ENCODE measurements at regions not wholly inside any gene's neighbourhood (a gene's known extent, or its start where the extent isn't known, plus 50 kb on each side); places are given as distances from the start of the nearest gene placed in this dataset.

GRCh38 chr10:110403593-110403992 is 94.1 kb upstream of the DUSP5 start:
- no peaks in the 10 kb centered on the region for H3K9me3 ChIP-seq
- peaks cover 0 to 7% of the 10 kb centered on the region in 2 donors for H3K4me1 ChIP-seq
- no peak for DNase-seq
- H3K27me3 ChIP-seq: no peaks in the 10 kb centered on the region
- TF ChIP-seq POLR2A (IDR thresholded peaks at IDR 0.05) (no peak), CTCF (IDR thresholded peaks at IDR 0.05) (no peak)
- no peak overlapping the region for H3K4me3 ChIP-seq (replicated peaks in 1 of 3)
- no peaks in the 10 kb centered on the region for H3K36me3 ChIP-seq
- H3K27ac ChIP-seq: no peak overlapping the region
- intact Hi-C loops (cut with DNase I): no loop called here
- WGBS, 2 donors: 93 to 94% methylated on average over 9 of the region's 9 CpGs

GRCh38 chr10:110404413-110404812 is 93.3 kb upstream of the DUSP5 start:
- intact Hi-C loops (cut with DNase I): no loop called here
- Histone ChIP-seq H3K27me3 (no peaks in the 10 kb centered on the region), H3K27ac (no peak overlapping the region), H3K4me3 (replicated peaks in 1 of 3) (no peak overlapping the region), H3K9me3 (no peaks in the 10 kb centered on the region), H3K36me3 (no peaks in the 10 kb centered on the region), H3K4me1 (no peaks in the 10 kb centered on the region)
- 67 to 70% methylated on average over 4 of the region's 4 CpGs for WGBS, 2 donors
- no peak for DNase-seq
- no peak for TF ChIP-seq POLR2A (IDR thresholded peaks at IDR 0.05)
- TF ChIP-seq CTCF (IDR thresholded peaks at IDR 0.05): no peak

GRCh38 chr10:110404825-110405224 is 92.9 kb upstream of the DUSP5 start:
- 75 to 80% methylated on average over 8 of the region's 8 CpGs for WGBS, 2 donors
- Histone ChIP-seq H3K4me1 (peaks cover 0 to under 1% of the 10 kb centered on the region in 2 donors), H3K9me3 (no peaks in the 10 kb centered on the region), H3K27me3 (no peaks in the 10 kb centered on the region), H3K27ac (no peak overlapping the region), H3K36me3 (no peaks in the 10 kb centered on the region), H3K4me3 (replicated peaks in 1 of 3) (no peak overlapping the region)
- intact Hi-C loops (cut with DNase I): no loop called here
- DNase-seq: no peak
- TF ChIP-seq POLR2A (IDR thresholded peaks at IDR 0.05): no peak
- TF ChIP-seq CTCF (IDR thresholded peaks at IDR 0.05): no peak

- intact Hi-C loops (cut with DNase I): no loop called here
- Histone ChIP-seq H3K4me1 (peaks cover 0 to 6% of the 10 kb centered on the region in 2 donors), H3K36me3 (no peaks in the 10 kb centered on the region), H3K9me3 (no peaks in the 10 kb centered on the region), H3K27ac (no peak overlapping the region), H3K4me3 (replicated peaks in 1 of 3) (no peak overlapping the region), H3K27me3 (no peaks in the 10 kb centered on the region)
- TF ChIP-seq POLR2A (IDR thresholded peaks at IDR 0.05): no peak
- no peak for TF ChIP-seq CTCF (IDR thresholded peaks at IDR 0.05)
- DNase-seq: no peak
- 80 to 83% methylated on average over 6 of the region's 6 CpGs for WGBS, 2 donors
Observed at GRCh38 chr10:110405380-110405779, 92.3 kb upstream of the DUSP5 start.

- H3K9me3 ChIP-seq: no peaks in the 10 kb centered on the region
- no peak for DNase-seq
- H3K4me3 ChIP-seq (replicated peaks in 1 of 3): no peak overlapping the region
- no peaks in the 10 kb centered on the region for H3K36me3 ChIP-seq
- H3K27ac ChIP-seq: no peak overlapping the region
- WGBS, 2 donors: 88 to 90% methylated on average over 8 of the region's 8 CpGs
- intact Hi-C loops (cut with DNase I): no loop called here
- TF ChIP-seq CTCF (IDR thresholded peaks at IDR 0.05) (no peak), POLR2A (IDR thresholded peaks at IDR 0.05) (no peak)
- no peaks in the 10 kb centered on the region for H3K27me3 ChIP-seq
- H3K4me1 ChIP-seq: peaks cover 3 to 13% of the 10 kb centered on the region in 2 donors
Observed at GRCh38 chr10:110407301-110408170, 90.2 kb upstream of the DUSP5 start.

All from thyroid gland (tissue), 4 donors.